Fibroblast of the aortic adventitia (primary cell): ENCODE measurements at regions not wholly inside any gene's neighbourhood (a gene's known extent, or its start where the extent isn't known, plus 50 kb on each side); places are given as distances from the start of the nearest gene placed in this dataset.

Experiments used
- DNase-seq: peaks from one replicate; pipeline ENCODE4 v3.0.0-alpha.2; 2010; ENCODE audit warnings: low read depth
- H3K4me3 ChIP-seq: 2 replicates; pipeline ENCODE4 v1.5.1; 2011; ENCODE audit warnings: low read depth, mild to moderate bottlenecking, control low read depth, low read length, moderate library complexity
- CTCF ChIP-seq: IDR thresholded peaks from 2 replicates; pipeline ENCODE4 v1.5.1; 2011; ENCODE audit warnings: mild to moderate bottlenecking, low read length, control low read depth, inconsistent platforms; ENCODE audit not compliant: insufficient read depth

- no peak overlapping the region for H3K4me3 ChIP-seq
- no peak for DNase-seq
- no peak for TF ChIP-seq CTCF
These were observed 407.8 kb downstream of the SHQ1 start for GRCh38 chr3:72440491-72440890.

GRCh38 chr3:72439321-72440183 is 408.7 kb downstream of the SHQ1 start:
- no peak overlapping the region for H3K4me3 ChIP-seq
- DNase-seq, result no peak
- no peak for TF ChIP-seq CTCF

GRCh38 chr3:72437661-72438406 is 410.4 kb downstream of the SHQ1 start:
- no peak for TF ChIP-seq CTCF
- DNase-seq, result no peak
- no peak overlapping the region for H3K4me3 ChIP-seq

- H3K4me3 ChIP-seq, result no peak overlapping the region
- DNase-seq, result no peak
- no peak for TF ChIP-seq CTCF
These were observed 411.2 kb downstream of the SHQ1 start for GRCh38 chr3:72436863-72437592.

- H3K4me3 ChIP-seq, result no peak overlapping the region
- TF ChIP-seq CTCF, result no peak
- DNase-seq, result no peak
These were observed 413.9 kb downstream of the SHQ1 start for GRCh38 chr3:72434296-72434695.

- H3K4me3 ChIP-seq, result no peak overlapping the region
- DNase-seq, result no peak
- TF ChIP-seq CTCF, result no peak
These were observed 416.0 kb downstream of the SHQ1 start for GRCh38 chr3:72432246-72432645.
